Vagina (tissue), 2 donors: ENCODE measurements at regions not wholly inside any gene's neighbourhood (a gene's known extent, or its start where the extent isn't known, plus 50 kb on each side); places are given as distances from the start of the nearest gene placed in this dataset.

Experiments used
- POLR2A ChIP-seq, 2 donors: fragments of 450-650 bp; IDR thresholded peaks; one replicate each; pipeline ENCODE4 v1.6.1; 2017; ENCODE audit warnings: antibody characterized with exemption in 2 of 2, mild to moderate bottlenecking in 2 of 2, moderate library complexity in 2 of 2
- POLR2AphosphoS5 ChIP-seq, 2 donors: sonication (generic); formaldehyde crosslinking; IDR thresholded peaks; one replicate each; pipeline ENCODE4 v1.9.0; 2017; ENCODE audit warnings: antibody characterized with exemption in 2 of 2, mild to moderate bottlenecking in 2 of 2, low read depth in 1 of 2; ENCODE audit not compliant: insufficient read depth in 1 of 2
- TF ChIP-seq, protein P1 (sequence below), 3 experiments: fragments of 450-650 bp in 2 of 3; fragments of 200-600 bp in 1 of 3; sonication (generic) in 1 of 3; IDR thresholded peaks; one replicate each; pipeline ENCODE4 v1.5.1; 2017 to 2019; ENCODE audit warnings: antibody characterized with exemption in 3 of 3, mild to moderate bottlenecking in 2 of 3, moderate library complexity in 2 of 3

DNA sequence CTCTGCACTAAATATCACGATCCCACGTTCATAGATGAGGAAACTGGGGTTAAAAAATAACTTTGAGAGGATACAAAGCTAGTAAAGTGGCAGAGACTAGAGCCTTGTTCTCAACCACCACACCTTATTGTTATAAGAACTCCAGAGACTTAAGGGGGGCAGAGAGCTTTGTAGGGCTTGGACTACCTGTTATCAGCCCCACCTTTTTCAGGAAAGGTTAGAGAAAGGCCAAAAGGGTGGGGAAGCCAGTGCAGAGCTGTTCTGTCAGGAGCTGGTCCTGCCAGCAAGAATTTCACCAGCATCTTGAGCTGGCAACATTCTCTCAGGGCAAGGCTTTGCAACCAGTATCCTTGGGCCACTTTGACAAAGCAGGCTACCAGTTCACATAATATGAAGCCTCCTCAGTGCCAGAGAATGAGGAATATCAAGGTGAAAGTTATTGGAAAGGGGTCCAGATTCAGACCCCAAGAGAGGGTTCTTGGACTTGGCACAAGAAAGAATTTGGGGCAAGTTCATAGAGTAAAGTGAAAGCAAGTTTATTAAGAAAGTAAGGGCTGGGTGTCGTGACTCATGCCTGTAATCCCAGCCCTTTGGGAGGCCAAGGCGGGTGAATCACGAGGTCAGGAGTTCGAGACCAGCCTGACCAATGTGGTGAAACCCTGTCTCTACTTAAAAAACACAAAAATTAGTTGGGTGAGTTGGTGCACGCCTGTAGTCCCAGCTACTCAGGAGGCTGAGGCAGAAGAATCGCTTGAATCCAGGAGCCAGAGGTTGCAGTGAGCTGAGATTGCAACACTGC is 66.2 kb upstream of the CLINT1 start:
- TF ChIP-seq, protein P1, sequence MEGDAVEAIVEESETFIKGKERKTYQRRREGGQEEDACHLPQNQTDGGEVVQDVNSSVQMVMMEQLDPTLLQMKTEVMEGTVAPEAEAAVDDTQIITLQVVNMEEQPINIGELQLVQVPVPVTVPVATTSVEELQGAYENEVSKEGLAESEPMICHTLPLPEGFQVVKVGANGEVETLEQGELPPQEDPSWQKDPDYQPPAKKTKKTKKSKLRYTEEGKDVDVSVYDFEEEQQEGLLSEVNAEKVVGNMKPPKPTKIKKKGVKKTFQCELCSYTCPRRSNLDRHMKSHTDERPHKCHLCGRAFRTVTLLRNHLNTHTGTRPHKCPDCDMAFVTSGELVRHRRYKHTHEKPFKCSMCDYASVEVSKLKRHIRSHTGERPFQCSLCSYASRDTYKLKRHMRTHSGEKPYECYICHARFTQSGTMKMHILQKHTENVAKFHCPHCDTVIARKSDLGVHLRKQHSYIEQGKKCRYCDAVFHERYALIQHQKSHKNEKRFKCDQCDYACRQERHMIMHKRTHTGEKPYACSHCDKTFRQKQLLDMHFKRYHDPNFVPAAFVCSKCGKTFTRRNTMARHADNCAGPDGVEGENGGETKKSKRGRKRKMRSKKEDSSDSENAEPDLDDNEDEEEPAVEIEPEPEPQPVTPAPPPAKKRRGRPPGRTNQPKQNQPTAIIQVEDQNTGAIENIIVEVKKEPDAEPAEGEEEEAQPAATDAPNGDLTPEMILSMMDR (IDR thresholded peaks at IDR 0.05) = no peak
- no peak for TF ChIP-seq POLR2AphosphoS5 (IDR thresholded peaks at IDR 0.05; ENCODE audit: insufficient read depth in 1 of 2, low read depth in 1 of 2)
- no peak for TF ChIP-seq POLR2A (IDR thresholded peaks at IDR 0.05)
